SK-N-SH (cell line): ENCODE measurements at regions not wholly inside any gene's neighbourhood (a gene's known extent, or its start where the extent isn't known, plus 50 kb on each side); places are given as distances from the start of the nearest gene placed in this dataset.

ENCODE experiments used
- CTCF ChIA-PET: fragments of 300-600, 350-600 bp; formaldehyde crosslinking; extraction: SDS; loops from one replicate; lab custom pipeline; 2021; lab: Yijun Ruan, JAX
- POLR2A ChIA-PET: fragments of 350-600 bp; sonication (Branson Sonifier 250); formaldehyde crosslinking; extraction: SDS; loops from one replicate; lab custom pipeline; 2020; ENCODE audit warnings: antibody characterized with exemption, inconsistent platforms; lab: Yijun Ruan, JAX
- DNase-seq: peaks from one replicate; pipeline ENCODE4 v3.0.0; 2012
- H2AFZ ChIP-seq: fragments of 200-600 bp; sonication (generic); 2 replicates; pipeline ENCODE4 v1.8.1; 2016; ENCODE audit warnings: antibody characterized with exemption, mild to moderate bottlenecking, low read depth
- H3F3A ChIP-seq: fragments of 200-600 bp; sonication (generic); replicated peaks from 2 replicates; pipeline ENCODE3; 2016; ENCODE audit warnings: antibody characterized with exemption, mild to moderate bottlenecking; ENCODE audit not compliant: insufficient read depth
- H3K27ac ChIP-seq, 2 experiments: fragments of 200-500 bp in 1 of 2; fragments of 200-600 bp in 1 of 2; sonication (Bioruptor generic) in 1 of 2; sonication (generic), shearing (Covaris generic) in 1 of 2; 2 replicates each; pipeline versions ENCODE4 v1.5.1 to v1.6.1; 2014 to 2016; ENCODE audit warnings: low read depth in 2 of 2, inconsistent platforms in 1 of 2, low read length in 1 of 2, mild to moderate bottlenecking in 1 of 2, mixed read lengths in 1 of 2
- H3K27me3 ChIP-seq: fragments of 200-600 bp; sonication (generic), shearing (Covaris generic); 2 replicates; pipeline ENCODE4 v1.6.1; 2016; ENCODE audit warnings: mixed run types; ENCODE audit not compliant: insufficient read depth
- H3K36me3 ChIP-seq, 2 experiments: fragments of 200-500 bp in 1 of 2; fragments of 200-600 bp in 1 of 2; sonication (Bioruptor generic) in 1 of 2; sonication (generic) in 1 of 2; replicated peaks in 1 of 2; 2 replicates each; pipeline versions ENCODE3 to v1.5.1; 2014 to 2016; ENCODE audit warnings: low read length in 1 of 2, mild to moderate bottlenecking in 1 of 2; ENCODE audit not compliant: insufficient read depth in 2 of 2, control insufficient read depth in 1 of 2
- H3K4me1 ChIP-seq, 2 experiments: fragments of 200-500 bp in 1 of 2; fragments of 200-600 bp in 1 of 2; sonication (Bioruptor generic) in 1 of 2; sonication (generic), shearing (Covaris generic) in 1 of 2; 2 replicates each; pipeline versions ENCODE4 v1.5.1 to v1.6.1; 2014 to 2016; ENCODE audit warnings: low read depth in 1 of 2, low read length in 1 of 2, mixed run types in 1 of 2; ENCODE audit not compliant: insufficient read depth in 2 of 2, control insufficient read depth in 1 of 2
- H3K4me2 ChIP-seq: fragments of 200-600 bp; sonication (generic), shearing (Covaris generic); 2 replicates; pipeline ENCODE4 v1.6.1; 2017; ENCODE audit warnings: mixed run types
- H3K4me3 ChIP-seq, 2 experiments: fragments of 200-500 bp in 1 of 2; fragments of 200-600 bp in 1 of 2; sonication (Bioruptor generic) in 1 of 2; sonication (generic), shearing (Covaris generic) in 1 of 2; 2 replicates each; pipeline versions ENCODE4 v1.5.1 to v1.8.1; 2014 to 2016; ENCODE audit warnings: low read depth in 2 of 2, inconsistent platforms in 1 of 2, low read length in 1 of 2, mild to moderate bottlenecking in 1 of 2, mixed read lengths in 1 of 2, moderate library complexity in 1 of 2
- H3K79me2 ChIP-seq: fragments of 200-600 bp; sonication (generic); 2 replicates; pipeline ENCODE4 v1.8.1; 2017; ENCODE audit warnings: mild to moderate bottlenecking; ENCODE audit not compliant: insufficient read depth
- H3K9ac ChIP-seq: fragments of 200-600 bp; sonication (generic); 2 replicates; pipeline ENCODE4 v1.6.1; 2017; ENCODE audit warnings: mixed run types
- H3K9me2 ChIP-seq: fragments of 200-600 bp; sonication (generic); 2 replicates; pipeline ENCODE4 v1.6.1; 2017; ENCODE audit warnings: mixed run types
- H3K9me3 ChIP-seq: fragments of 200-600 bp; sonication (generic); 2 replicates; pipeline ENCODE4 v1.6.1; 2017; ENCODE audit warnings: mixed run types, mild to moderate bottlenecking, moderate library complexity
- H4K20me1 ChIP-seq: fragments of 200-600 bp; sonication (generic); 2 replicates; pipeline ENCODE4 v1.6.1; 2017; ENCODE audit warnings: mild to moderate bottlenecking, mixed run types; ENCODE audit not compliant: insufficient read depth
- ELF1 ChIP-seq: IDR thresholded peaks from 2 replicates; pipeline ENCODE4 v1.4.0; 2012
- EP300 ChIP-seq, 2 experiments: IDR thresholded peaks; 2 replicates each; pipeline versions ENCODE4 v1.4.0 to v1.6.1; 2012; ENCODE audit warnings: borderline replicate concordance in 1 of 2, low read depth in 1 of 2, low read length in 1 of 2
- EZH2phosphoT487 ChIP-seq: fragments of 200-600 bp; sonication (generic); IDR thresholded peaks from 2 replicates; pipeline ENCODE4 v1.6.1; 2017; ENCODE audit warnings: low read depth, mixed run types, mild to moderate bottlenecking, antibody characterized with exemption, moderate library complexity, borderline replicate concordance
- FOXM1 ChIP-seq: IDR thresholded peaks from 2 replicates; pipeline ENCODE4 v1.4.0; 2012; ENCODE audit warnings: low read depth, mild to moderate bottlenecking
- GATA2 ChIP-seq: sonication (generic); formaldehyde crosslinking; IDR thresholded peaks from 2 replicates; pipeline ENCODE4 v1.5.0; 2020; ENCODE audit warnings: mild to moderate bottlenecking, missing genetic modification reagents
- JUND ChIP-seq: IDR thresholded peaks from 2 replicates; pipeline ENCODE4 v1.4.0; 2012
- MXI1 ChIP-seq: IDR thresholded peaks from 2 replicates; pipeline ENCODE4 v1.6.1; 2012; ENCODE audit warnings: mild to moderate bottlenecking, low read depth, low read length, improper control_type of control experiment
- NFIC ChIP-seq: IDR thresholded peaks from 2 replicates; pipeline ENCODE4 v1.4.0; 2012; ENCODE audit warnings: borderline replicate concordance
- NRF1 ChIP-seq: IDR thresholded peaks from 2 replicates; pipeline ENCODE4 v1.6.1; 2012; ENCODE audit warnings: low read depth, mild to moderate bottlenecking, low read length
- RFX5 ChIP-seq: IDR thresholded peaks from 2 replicates; pipeline ENCODE4 v1.6.1; 2012; ENCODE audit warnings: mild to moderate bottlenecking, improper control_type of control experiment, low read length
- SIN3A ChIP-seq: IDR thresholded peaks from 2 replicates; pipeline ENCODE4 v1.6.1; 2012; ENCODE audit warnings: low read depth, mild to moderate bottlenecking, low read length, moderate library complexity, borderline replicate concordance
- TAF1 ChIP-seq: IDR thresholded peaks from 2 replicates; pipeline ENCODE4 v1.6.1; 2012; ENCODE audit warnings: low read depth, mild to moderate bottlenecking, low read length, moderate library complexity, borderline replicate concordance
- TCF12 ChIP-seq: IDR thresholded peaks from 2 replicates; pipeline ENCODE4 v1.4.0; 2012
- TEAD4 ChIP-seq: IDR thresholded peaks from 2 replicates; pipeline ENCODE4 v1.4.0; 2012; ENCODE audit warnings: mild to moderate bottlenecking, borderline replicate concordance; ENCODE audit not compliant: insufficient read depth
- ZBTB33 ChIP-seq: IDR thresholded peaks from 2 replicates; pipeline ENCODE4 v1.4.0; 2012; ENCODE audit warnings: low read depth, borderline replicate concordance
- WGBS: methylation state at CpG from one replicate; pipeline ENCODE4 v1.1.6; 2017; ENCODE audit warnings: low lambda C conversion rate; 5-methylcytosine and 5-hydroxymethylcytosine counted together
- TF ChIP-seq, protein P1 (sequence below): IDR thresholded peaks from 2 replicates; pipeline ENCODE4 v1.4.0; 2012; ENCODE audit warnings: low read depth
- TF ChIP-seq, protein P2 (sequence below): IDR thresholded peaks from 2 replicates; pipeline ENCODE4 v1.6.1; 2012; ENCODE audit warnings: mild to moderate bottlenecking, low read depth, low read length, moderate library complexity
- TF ChIP-seq, protein P3 (sequence below): IDR thresholded peaks from 2 replicates; pipeline ENCODE4; 2012

GRCh38 chr1:187985145-187985896 lies 1156.6 kb downstream of the PLA2G4A start:
- H3K27ac ChIP-seq, result no peak overlapping the region
- WGBS, result 75% methylated on average over 4 of the region's 4 CpGs
- H3K4me1 ChIP-seq, result no peaks in the 10 kb centered on the region
- H3K27me3 ChIP-seq, result no peaks in the 10 kb centered on the region
- no peak overlapping the region for H3K4me2 ChIP-seq
- ChIA-PET CTCF (no interaction called here), POLR2A (no interaction called here)
- no peaks in the 10 kb centered on the region for H3K36me3 ChIP-seq
- H3K9me3 ChIP-seq, result no peaks in the 10 kb centered on the region
- no peak overlapping the region for H3K9ac ChIP-seq
- no peak overlapping the region for H3K4me3 ChIP-seq
- no peaks in the 10 kb centered on the region for H4K20me1 ChIP-seq
- no peak for DNase-seq
- H2AFZ ChIP-seq, result no peak overlapping the region
- H3K9me2 ChIP-seq, result no peaks in the 10 kb centered on the region
- no peak for TF ChIP-seq TCF12
- no peak for TF ChIP-seq TAF1
- no peak for TF ChIP-seq EP300 (IDR thresholded peaks at IDR 0.05; ENCODE audit: borderline replicate concordance in 1 of 2, low read depth in 1 of 2, low read length in 1 of 2)
- TF ChIP-seq ELF1, result no peak
- no peak for TF ChIP-seq GATA2
- TF ChIP-seq ZBTB33, result no peak
- TF ChIP-seq, protein P1, sequence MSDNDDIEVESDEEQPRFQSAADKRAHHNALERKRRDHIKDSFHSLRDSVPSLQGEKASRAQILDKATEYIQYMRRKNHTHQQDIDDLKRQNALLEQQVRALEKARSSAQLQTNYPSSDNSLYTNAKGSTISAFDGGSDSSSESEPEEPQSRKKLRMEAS, result no peak
- TF ChIP-seq, protein P2, sequence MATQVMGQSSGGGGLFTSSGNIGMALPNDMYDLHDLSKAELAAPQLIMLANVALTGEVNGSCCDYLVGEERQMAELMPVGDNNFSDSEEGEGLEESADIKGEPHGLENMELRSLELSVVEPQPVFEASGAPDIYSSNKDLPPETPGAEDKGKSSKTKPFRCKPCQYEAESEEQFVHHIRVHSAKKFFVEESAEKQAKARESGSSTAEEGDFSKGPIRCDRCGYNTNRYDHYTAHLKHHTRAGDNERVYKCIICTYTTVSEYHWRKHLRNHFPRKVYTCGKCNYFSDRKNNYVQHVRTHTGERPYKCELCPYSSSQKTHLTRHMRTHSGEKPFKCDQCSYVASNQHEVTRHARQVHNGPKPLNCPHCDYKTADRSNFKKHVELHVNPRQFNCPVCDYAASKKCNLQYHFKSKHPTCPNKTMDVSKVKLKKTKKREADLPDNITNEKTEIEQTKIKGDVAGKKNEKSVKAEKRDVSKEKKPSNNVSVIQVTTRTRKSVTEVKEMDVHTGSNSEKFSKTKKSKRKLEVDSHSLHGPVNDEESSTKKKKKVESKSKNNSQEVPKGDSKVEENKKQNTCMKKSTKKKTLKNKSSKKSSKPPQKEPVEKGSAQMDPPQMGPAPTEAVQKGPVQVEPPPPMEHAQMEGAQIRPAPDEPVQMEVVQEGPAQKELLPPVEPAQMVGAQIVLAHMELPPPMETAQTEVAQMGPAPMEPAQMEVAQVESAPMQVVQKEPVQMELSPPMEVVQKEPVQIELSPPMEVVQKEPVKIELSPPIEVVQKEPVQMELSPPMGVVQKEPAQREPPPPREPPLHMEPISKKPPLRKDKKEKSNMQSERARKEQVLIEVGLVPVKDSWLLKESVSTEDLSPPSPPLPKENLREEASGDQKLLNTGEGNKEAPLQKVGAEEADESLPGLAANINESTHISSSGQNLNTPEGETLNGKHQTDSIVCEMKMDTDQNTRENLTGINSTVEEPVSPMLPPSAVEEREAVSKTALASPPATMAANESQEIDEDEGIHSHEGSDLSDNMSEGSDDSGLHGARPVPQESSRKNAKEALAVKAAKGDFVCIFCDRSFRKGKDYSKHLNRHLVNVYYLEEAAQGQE, result no peak
- no peak for TF ChIP-seq JUND
- TF ChIP-seq TEAD4, result no peak
- H3K79me2 ChIP-seq, result no peaks in the 10 kb centered on the region
- H3F3A ChIP-seq, result no peaks in the 10 kb centered on the region

DNA sequence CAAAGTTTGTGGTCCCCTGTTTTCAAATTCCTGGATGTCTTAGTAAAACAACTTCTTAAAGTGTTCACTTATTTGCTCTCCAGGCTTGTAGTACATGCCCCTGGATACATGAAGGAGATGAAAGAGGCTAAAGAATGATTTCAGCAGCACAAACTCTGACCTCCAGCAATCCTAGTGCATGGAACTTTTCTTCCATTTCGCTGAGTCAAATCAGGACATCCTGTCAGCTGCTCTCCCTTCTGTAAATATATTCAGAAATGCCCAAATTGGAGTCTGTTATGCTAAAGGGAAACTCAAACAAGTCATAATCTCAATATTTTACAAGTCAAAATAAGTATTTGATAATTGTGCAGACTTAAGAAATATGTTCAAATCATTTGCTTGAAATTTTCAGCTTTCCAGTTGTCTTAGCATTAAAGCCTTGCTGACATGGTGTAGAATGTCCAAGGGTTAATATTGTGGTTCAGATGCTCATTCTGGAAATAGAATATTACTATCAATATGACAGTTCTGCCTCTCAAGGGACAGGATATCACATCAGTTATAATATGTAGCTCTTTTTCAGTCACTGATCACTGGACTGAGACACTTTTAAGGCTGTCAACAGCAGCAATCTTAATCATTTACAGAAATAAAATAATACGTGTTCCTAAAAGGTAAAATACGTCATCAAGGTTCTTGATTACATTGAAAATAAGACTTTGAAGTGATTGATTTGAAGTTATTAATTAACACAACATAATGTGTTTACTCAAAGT lies 1157.3 kb downstream of the PLA2G4A start:
- CTCF ChIA-PET, result no interaction called here

More for the DNA sequence above, 1157.3 kb downstream of the PLA2G4A start:
- POLR2A ChIA-PET, result no interaction called here
- Histone ChIP-seq H3K4me2 (no peak overlapping the region), H3K27ac (no peak overlapping the region), H4K20me1 (no peaks in the 10 kb centered on the region), H3K79me2 (no peaks in the 10 kb centered on the region), H3K36me3 (no peaks in the 10 kb centered on the region), H3F3A (no peaks in the 10 kb centered on the region), H3K4me1 (no peaks in the 10 kb centered on the region), H3K4me3 (no peak overlapping the region), H3K9me3 (no peaks in the 10 kb centered on the region), H2AFZ (no peak overlapping the region), H3K9me2 (no peaks in the 10 kb centered on the region), H3K27me3 (no peaks in the 10 kb centered on the region), H3K9ac (no peak overlapping the region)
- WGBS, result 75% methylated on average over 3 of the region's 3 CpGs
- no peak for DNase-seq
- TF ChIP-seq EZH2phosphoT487, result no peak
- no peak for TF ChIP-seq FOXM1
- TF ChIP-seq, protein P3, sequence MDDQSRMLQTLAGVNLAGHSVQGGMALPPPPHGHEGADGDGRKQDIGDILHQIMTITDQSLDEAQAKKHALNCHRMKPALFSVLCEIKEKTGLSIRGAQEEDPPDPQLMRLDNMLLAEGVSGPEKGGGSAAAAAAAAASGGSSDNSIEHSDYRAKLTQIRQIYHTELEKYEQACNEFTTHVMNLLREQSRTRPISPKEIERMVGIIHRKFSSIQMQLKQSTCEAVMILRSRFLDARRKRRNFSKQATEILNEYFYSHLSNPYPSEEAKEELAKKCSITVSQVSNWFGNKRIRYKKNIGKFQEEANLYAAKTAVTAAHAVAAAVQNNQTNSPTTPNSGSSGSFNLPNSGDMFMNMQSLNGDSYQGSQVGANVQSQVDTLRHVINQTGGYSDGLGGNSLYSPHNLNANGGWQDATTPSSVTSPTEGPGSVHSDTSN, result no peak
- TF ChIP-seq MXI1, result no peak
- TF ChIP-seq SIN3A, result no peak
- TF ChIP-seq, protein P1, result no peak
- no peak for TF ChIP-seq TEAD4
- TF ChIP-seq NFIC, result no peak
- no peak for TF ChIP-seq NRF1
- no peak for TF ChIP-seq RFX5
